GM12874 (cell line): ENCODE measurements at regions not wholly inside any gene's neighbourhood (a gene's known extent, or its start where the extent isn't known, plus 50 kb on each side); places are given as distances from the start of the nearest gene placed in this dataset.

Source experiments
- CTCF ChIP-seq: IDR thresholded peaks from 2 replicates; pipeline ENCODE4 v1.5.1; 2011; ENCODE audit warnings: low read depth, mild to moderate bottlenecking, control low read depth, low read length, moderate library complexity; ENCODE audit not compliant: insufficient read depth

DNA sequence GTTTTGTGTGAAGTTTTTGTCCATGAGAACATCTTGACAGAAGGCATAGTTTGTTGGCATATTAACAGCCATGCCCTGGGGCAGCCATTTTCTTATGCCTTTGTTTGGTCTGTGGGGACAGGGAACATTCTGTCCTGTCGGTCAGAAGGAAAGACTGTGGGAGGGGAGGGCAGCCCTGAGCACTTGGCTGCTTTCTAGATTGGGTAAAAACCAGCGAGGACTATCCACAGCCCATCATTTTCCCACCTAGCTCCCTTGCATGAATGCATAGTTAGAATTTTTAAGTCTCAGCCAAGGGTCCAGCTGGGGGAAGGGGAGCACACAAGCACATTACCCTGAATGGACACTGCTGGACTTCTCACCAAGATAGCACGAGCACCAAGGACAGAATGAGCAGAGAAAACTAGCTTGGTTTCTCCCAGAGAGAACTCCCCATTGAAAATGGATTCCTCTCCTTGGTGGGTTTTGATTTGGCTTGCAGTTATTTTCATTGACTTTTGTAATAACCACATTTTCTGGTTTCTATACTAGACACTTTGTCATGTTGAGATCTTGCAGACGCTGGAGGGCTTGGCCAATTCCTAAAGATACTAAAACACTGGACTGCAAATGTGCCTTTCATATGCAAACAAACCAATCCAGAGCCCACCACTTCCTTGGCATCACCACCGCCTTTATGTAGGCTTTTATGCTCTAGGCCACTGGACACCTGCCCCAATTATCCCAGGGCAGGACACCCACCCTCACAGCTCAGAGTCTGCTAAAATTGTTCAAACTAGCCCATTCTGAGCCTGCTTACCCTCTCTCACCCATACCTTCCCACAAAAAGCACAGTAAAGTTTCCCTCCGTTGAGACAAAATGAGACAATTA is 129.9 kb downstream of the BOD1 start:
- no peak for TF ChIP-seq CTCF

GRCh38 chr5:173484569-173484968 is 131.9 kb downstream of the BOD1 start:
- no peak for TF ChIP-seq CTCF

DNA sequence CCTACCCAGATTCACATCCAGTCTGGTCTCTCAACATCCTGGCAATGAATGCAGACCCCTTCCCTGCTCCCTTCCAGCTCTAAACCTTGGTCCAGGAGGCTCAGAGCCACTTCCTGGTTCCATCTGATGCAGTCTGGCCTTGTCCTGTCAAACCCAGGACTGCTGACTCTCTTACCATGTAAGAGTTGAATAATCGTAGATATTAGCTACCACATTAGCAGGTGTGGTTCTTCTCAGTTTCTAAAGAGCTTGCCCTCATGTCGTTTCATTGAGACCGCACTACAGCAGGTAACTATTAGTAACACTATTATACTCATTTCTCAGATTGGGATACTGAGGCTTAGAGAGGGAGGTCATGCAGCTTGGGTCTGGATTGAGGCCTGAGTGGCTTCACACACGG is 133.3 kb downstream of the BOD1 start:
- no peak for TF ChIP-seq CTCF

DNA sequence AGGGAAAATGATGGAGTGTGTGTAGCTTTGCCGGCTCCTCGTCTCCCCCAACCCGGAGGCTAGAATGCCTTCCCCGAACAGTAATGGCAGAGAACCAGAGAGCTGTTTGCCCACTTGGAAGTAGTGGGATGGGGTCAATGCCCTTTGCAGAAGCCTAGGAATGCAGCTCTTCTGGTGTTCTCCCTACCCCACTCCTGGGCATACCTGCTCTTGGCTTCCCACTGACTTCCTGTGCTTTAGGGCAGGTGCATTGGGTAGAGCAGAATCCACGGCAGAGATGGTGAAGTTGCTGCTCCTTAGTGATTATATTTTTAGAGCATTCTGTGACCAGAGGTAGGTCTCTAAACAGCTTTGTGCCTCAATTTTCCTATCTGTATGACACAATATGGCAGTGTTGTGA is 134.6 kb downstream of the BOD1 start:
- TF ChIP-seq CTCF = no peak

DNA sequence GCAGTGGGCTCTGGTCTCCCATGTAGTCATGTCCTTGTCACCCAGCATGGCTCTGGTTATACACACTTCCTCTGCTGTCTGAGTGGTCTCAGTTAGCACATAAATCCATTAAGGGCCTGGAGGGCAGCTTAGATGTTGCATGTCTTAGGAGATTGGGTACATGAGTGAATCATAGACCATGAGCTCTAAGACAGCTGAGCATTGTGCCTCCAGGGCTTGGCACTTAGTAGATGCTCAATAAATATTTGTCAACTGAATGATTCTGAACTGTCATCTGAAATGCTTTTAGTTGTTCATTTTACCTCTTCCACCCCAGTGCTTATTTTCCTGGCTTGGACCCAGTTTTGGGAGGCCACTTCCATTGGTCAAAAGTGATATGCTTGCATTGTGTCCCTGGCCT is 135.6 kb downstream of the BOD1 start:
- no peak for TF ChIP-seq CTCF

DNA sequence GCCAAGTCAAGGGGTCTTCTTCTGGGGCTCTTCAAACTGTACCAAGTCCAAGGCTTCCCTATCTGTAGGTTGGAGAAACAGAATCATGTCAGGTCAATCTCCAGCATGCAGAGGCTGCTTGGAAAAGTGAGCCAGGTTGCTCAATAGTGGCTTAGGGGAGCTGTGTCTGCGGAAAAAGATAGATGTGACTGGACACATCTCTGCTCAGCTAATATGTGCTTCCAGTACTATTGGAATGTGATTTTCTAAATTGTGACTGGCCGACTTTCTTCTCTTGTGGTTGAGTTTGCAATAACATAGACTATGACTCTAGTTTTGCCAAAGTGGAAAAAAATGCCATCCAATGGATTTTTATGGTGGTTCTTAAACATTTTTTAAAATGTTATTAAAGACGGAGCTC is 136.7 kb downstream of the BOD1 start:
- TF ChIP-seq CTCF = no peak

DNA sequence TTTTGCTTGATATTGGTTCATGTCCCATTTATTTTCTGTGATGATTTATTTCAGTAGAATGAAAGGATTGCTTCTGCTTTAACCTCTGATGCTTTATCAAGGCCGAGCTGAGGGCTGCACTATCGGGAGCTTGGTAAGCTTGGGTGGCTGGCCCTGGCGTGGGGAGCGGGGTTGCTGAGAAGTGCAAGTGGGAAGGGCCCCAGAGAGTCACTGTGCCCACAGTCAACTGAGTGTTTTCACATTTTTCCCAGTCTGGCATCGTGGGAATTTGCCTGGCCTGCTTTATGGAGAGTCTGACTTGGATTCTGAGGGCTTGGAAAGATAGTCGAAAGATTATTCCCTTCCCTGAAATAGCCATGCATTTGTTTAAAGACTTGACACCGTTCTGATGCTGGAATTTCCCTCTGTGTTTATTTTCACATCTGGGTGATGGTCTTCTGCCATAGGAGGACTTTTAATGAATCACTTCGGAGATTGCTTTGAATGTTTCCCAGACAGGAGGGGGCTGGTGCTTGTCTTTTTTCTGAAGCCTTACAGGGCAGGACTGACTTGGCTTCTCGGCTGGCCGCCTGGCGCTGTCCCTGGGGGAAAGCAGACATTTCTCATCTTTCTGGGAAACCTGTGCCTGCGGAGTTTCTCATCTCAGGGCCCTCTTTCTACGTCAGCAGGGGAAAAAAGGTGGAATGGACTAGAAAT is 139.0 kb downstream of the BOD1 start:
- TF ChIP-seq CTCF = no peak
